GM10248 (cell line): ENCODE measurements at regions not wholly inside any gene's neighbourhood (a gene's known extent, or its start where the extent isn't known, plus 50 kb on each side); places are given as distances from the start of the nearest gene placed in this dataset.

Experiments used
- CTCF ChIA-PET: fragments of 300-600 bp; sonication (Branson Sonifier 250); formaldehyde crosslinking; extraction: SDS; loops from one replicate; lab custom pipeline; 2021; ENCODE audit warnings: antibody characterized with exemption; lab: Yijun Ruan, JAX
- POLR2A ChIA-PET: fragments of 350-650 bp; sonication (Branson Sonifier 250); formaldehyde crosslinking; extraction: SDS; loops from one replicate; lab custom pipeline; 2020; ENCODE audit warnings: antibody characterized with exemption; lab: Yijun Ruan, JAX
- DNase-seq: peaks from one replicate; pipeline ENCODE4 v3.0.0; 2012; ENCODE audit errors: extremely low spot score
- TF ChIP-seq, protein P1 (sequence below): IDR thresholded peaks from 2 replicates; pipeline ENCODE4 v1.5.1; 2012; ENCODE audit warnings: mild to moderate bottlenecking, low read depth; ENCODE audit errors: extremely low read depth, missing control alignments, control extremely low read depth

GRCh38 chr10:121416071-121416470, 182.2 kb downstream of the FGFR2 start:
- no peak for DNase-seq
- ChIA-PET CTCF (interaction anchor here (1.5 kb wide), 1 partner anchor 47 kb away, joined by 3 read pairs; no protein-coding TSS in a partner anchor), POLR2A (no interaction called here)
- TF ChIP-seq, protein P1, sequence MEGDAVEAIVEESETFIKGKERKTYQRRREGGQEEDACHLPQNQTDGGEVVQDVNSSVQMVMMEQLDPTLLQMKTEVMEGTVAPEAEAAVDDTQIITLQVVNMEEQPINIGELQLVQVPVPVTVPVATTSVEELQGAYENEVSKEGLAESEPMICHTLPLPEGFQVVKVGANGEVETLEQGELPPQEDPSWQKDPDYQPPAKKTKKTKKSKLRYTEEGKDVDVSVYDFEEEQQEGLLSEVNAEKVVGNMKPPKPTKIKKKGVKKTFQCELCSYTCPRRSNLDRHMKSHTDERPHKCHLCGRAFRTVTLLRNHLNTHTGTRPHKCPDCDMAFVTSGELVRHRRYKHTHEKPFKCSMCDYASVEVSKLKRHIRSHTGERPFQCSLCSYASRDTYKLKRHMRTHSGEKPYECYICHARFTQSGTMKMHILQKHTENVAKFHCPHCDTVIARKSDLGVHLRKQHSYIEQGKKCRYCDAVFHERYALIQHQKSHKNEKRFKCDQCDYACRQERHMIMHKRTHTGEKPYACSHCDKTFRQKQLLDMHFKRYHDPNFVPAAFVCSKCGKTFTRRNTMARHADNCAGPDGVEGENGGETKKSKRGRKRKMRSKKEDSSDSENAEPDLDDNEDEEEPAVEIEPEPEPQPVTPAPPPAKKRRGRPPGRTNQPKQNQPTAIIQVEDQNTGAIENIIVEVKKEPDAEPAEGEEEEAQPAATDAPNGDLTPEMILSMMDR, result no peak

- DNase-seq, result no peak
- ChIA-PET CTCF (interaction anchor here (1.0 to 1.4 kb wide), 2 partner anchors 22 to 36 kb away, joined by 3 read pairs; no protein-coding TSS in a partner anchor), POLR2A (no interaction called here)
- TF ChIP-seq, protein P1, result no peak
Measured at GRCh38 chr10:121417298-121417697, 180.9 kb downstream of the FGFR2 start.

DNA sequence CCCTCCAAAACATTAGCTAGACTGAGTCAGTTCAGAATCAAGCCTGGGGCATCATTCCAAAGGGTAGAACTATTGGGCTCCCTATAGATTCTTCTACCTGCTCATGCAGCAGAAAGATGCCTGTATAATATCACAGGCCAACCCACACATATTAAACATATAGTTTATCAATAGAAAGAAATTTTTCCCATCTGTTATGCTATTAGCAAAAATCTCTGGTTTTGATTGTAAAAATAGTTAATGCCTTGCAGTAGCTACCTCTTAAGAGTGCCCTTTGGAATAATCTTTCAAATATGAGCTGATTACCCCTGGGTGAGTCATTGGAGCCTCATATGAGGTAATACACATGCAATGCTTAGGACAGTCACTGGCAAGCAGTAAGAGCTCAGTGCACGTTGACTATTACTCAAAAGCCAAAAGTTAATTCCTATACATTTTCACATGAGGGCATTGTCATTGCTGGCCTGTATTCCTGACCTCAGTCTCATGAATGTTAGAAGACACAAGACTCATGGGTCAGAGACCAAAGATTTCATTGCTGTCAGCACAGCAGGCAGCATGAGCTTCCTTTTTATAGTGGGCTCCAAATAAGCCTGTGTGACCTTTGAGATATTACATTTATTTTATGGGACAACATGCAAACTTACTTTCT, 180.0 kb downstream of the FGFR2 start:
- ChIA-PET CTCF (interaction anchor here (1.0 to 1.4 kb wide), 2 partner anchors 21 to 35 kb away, joined by 3 read pairs; no protein-coding TSS in a partner anchor), POLR2A (no interaction called here)
- no peak for DNase-seq
- TF ChIP-seq, protein P1, result no peak

DNA sequence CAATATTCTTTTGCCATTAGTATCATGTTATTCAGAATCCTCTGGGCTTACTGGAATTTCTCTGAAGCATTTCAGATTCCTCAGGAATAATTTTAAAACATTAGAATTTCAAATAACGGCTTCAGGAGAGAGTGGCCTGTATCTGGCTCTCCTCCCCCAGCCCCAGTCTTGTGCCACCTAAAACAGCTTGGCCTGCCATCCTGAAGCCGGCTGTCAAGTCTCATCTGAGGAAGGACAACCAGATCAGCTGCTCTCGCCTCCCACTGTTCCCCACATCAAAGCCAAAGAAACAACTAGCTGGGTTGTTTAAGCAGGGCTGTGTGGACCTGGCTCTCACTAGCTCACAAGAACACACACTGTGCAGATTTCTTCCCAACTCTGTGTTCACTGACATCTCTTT, 178.2 kb downstream of the FGFR2 start:
- TF ChIP-seq, protein P1, result no peak
- CTCF ChIA-PET, result interaction anchor here (1.1 kb wide), 1 partner anchor 25 kb away, joined by 3 read pairs; no protein-coding TSS in a partner anchor
- POLR2A ChIA-PET, result no interaction called here
- DNase-seq, result no peak

- POLR2A ChIA-PET, result no interaction called here
- TF ChIP-seq, protein P1, result no peak
- no peak for DNase-seq
- CTCF ChIA-PET, result interaction anchor here (1.1 to 1.3 kb wide), 2 partner anchors 28 to 32 kb away, joined by 3 read pairs; no protein-coding TSS in a partner anchor
Measured at GRCh38 chr10:121422096-121422495, 176.1 kb downstream of the FGFR2 start.

DNA sequence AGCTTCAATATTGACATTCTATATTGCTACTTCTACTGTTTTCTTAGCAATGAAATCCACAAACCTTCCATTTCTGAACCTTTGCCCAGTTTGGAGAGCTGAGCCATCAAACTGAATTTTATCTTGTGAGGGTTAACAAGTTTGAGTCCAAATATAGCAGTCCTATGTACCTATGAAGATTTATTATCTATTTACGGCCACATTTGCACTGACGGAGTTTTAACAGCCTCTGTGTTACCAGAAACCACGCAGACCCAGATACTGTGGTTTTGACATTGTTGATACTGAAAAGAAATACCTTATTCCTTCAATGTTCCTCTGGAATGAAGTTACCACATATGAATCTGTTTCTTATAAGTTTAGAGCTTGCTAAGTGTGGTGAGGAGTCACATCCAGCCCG, 172.6 kb downstream of the FGFR2 start:
- TF ChIP-seq, protein P1, result no peak
- CTCF ChIA-PET, result interaction anchor here (1.3 kb wide), 1 partner anchor 13 kb away, joined by 3 read pairs; no protein-coding TSS in a partner anchor
- POLR2A ChIA-PET, result no interaction called here
- DNase-seq, result no peak
